Activated CD4-positive, alpha-beta memory T cell treated with anti-CD3 and anti-CD28 coated beads for 36 hours (primary cell): ENCODE measurements at regions not wholly inside any gene's neighbourhood (a gene's known extent, or its start where the extent isn't known, plus 50 kb on each side); places are given as distances from the start of the nearest gene placed in this dataset.

ENCODE experiments used
- CTCF ChIA-PET: fragments of 350-600 bp; sonication (Branson Sonifier 250); formaldehyde crosslinking; loops from one replicate; lab custom pipeline; 2021; ENCODE audit warnings: antibody characterized with exemption, inconsistent platforms; lab: Charles Lee
- POLR2A ChIA-PET: fragments of 350-600 bp; sonication (Branson Sonifier 250); formaldehyde crosslinking; loops from one replicate; lab custom pipeline; 2021; ENCODE audit warnings: antibody characterized with exemption; lab: Charles Lee
- DNase-seq: peaks from one replicate; pipeline ENCODE4 v3.0.0-alpha.2; 2020
- H3K27ac Mint-ChIP-seq: one replicate; pipeline ENCODE4 v1.8.0; 2021; ENCODE audit warnings: mixed read lengths
- H3K27me3 Mint-ChIP-seq: one replicate; pipeline ENCODE4 v1.8.0; 2021; ENCODE audit warnings: mixed read lengths
- H3K36me3 Mint-ChIP-seq: one replicate; pipeline ENCODE4 v1.8.0; 2021; ENCODE audit warnings: mixed read lengths
- H3K4me1 Mint-ChIP-seq: one replicate; pipeline ENCODE4 v1.8.0; 2021; ENCODE audit warnings: low read depth, mixed read lengths
- H3K4me3 Mint-ChIP-seq: one replicate; pipeline ENCODE4 v1.8.0; 2021; ENCODE audit warnings: mild to moderate bottlenecking, mixed read lengths
- H3K9me3 Mint-ChIP-seq: one replicate; pipeline ENCODE4 v1.8.0; 2021; ENCODE audit warnings: mixed read lengths
- intact Hi-C: fragments of 100-400 bp; cut with micrococcal nuclease; formaldehyde crosslinking; loops from one replicate; pipeline ENCODE4 v1.15.1; 2023

DNA sequence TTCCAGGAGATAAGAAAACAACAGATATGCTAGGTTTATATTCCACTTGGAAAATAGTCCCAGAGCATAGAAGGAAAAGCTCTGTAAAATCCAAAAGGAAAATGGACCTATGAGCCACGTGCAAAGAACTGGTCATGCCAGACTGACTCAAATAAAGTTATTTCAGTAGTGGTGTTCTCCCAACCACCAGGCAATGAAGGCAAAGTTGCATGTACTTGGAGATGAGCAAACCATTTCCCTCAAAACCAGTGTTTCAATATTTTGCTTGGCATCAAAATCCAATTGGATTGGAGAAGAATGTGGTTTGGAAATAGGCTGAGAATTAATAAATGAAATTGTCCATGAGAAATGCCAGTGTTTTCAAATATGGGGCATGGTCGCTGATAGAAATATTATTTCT, 237.5 kb downstream of the ICOS start:
- ChIA-PET CTCF (interaction anchor here (3.2 kb wide), 1 partner anchor 29 kb away, joined by 10 read pairs; no protein-coding TSS in a partner anchor), POLR2A (no interaction called here)
- Mint-ChIP-seq H3K27ac (no peak overlapping the region), H3K27me3 (peaks cover 3% of the 10 kb centered on the region), H3K4me3 (no peak overlapping the region), H3K9me3 (no peaks in the 10 kb centered on the region), H3K36me3 (no peaks in the 10 kb centered on the region), H3K4me1 (peaks cover 3% of the 10 kb centered on the region)
- intact Hi-C loops: no loop called here
- DNase-seq: no peak

DNA sequence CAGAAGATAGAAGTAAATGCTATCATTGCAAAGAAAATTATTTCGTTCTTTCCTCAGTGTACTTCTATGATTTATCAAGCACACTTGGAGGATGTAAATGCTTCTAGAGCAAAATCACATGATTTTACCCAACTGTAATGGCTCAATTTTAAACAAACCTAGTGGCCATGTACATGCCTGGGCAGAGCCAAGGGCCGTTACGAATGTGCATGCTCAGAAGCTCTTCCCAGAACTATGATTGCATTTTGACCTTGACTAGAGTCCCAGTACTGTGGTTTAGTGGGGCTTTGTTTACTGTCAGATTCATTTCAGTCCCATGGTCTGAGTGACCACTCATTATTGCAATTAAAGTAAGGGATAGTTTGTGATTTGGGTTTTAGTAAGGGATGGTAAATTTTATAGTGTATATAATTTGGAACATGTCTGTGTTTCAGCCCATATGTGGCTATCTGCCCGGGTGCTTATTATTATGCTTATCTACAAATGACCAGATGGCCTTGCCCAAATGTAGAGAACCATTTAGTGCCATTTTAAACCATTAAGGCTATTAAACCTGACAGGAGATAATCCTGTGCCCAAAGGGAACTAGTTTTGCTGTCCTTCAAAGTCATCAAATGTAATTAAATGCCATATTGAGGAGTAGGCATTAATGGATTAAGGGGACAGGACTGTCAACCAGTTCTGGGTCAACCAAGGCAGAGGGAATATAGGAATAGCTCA, 239.1 kb downstream of the ICOS start:
- Mint-ChIP-seq H3K27ac (no peak overlapping the region), H3K36me3 (no peaks in the 10 kb centered on the region), H3K4me1 (peaks cover 3% of the 10 kb centered on the region), H3K27me3 (peaks cover 8% of the 10 kb centered on the region), H3K4me3 (no peak overlapping the region), H3K9me3 (no peaks in the 10 kb centered on the region)
- intact Hi-C loops: loop anchor here (5.0 kb wide), 1 partner anchor 248 kb away; no protein-coding TSS in a partner anchor
- no peak for DNase-seq
- POLR2A ChIA-PET: interaction anchor here (0.9 kb wide), 1 partner anchor 100 kb away, joined by 3 read pairs; no protein-coding TSS in a partner anchor
- CTCF ChIA-PET: interaction anchor here (0.7 to 6.6 kb wide), 9 partner anchors 8 to 102 kb away, joined by 3 to 146 read pairs (median 36); no protein-coding TSS in a partner anchor

DNA sequence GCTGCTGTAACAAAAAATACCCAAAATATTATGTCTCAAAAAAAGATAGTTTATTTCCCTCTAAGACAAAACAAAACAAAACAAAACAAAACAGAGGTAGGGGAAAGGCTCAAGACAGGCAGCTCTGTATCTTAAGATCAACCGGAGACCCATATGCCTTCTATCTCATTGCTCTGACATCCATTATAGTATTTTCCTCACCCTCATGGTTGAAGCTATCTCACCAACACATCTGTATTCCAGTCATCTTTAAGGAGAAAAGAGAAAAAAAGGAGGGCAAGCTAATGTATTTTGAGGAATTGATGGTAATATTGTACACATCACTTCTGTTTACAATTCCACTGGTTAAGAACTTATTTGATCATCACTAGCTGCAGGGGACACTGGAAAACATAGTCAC, 239.7 kb downstream of the ICOS start:
- CTCF ChIA-PET: interaction anchor here (0.7 to 6.6 kb wide), 15 partner anchors 9 to 152 kb away, joined by 3 to 146 read pairs (median 12); no protein-coding TSS in a partner anchor
- intact Hi-C loops: loop anchor here (5.0 kb wide), 1 partner anchor 249 kb away; no protein-coding TSS in a partner anchor
- H3K27ac Mint-ChIP-seq: no peak overlapping the region
- H3K27me3 Mint-ChIP-seq: peaks cover 8% of the 10 kb centered on the region
- peaks cover 3% of the 10 kb centered on the region for H3K4me1 Mint-ChIP-seq
- no peak overlapping the region for H3K4me3 Mint-ChIP-seq
- no peaks in the 10 kb centered on the region for H3K9me3 Mint-ChIP-seq
- no peak for DNase-seq
- H3K36me3 Mint-ChIP-seq: no peaks in the 10 kb centered on the region
- POLR2A ChIA-PET: interaction anchor here (0.9 kb wide), 1 partner anchor 101 kb away, joined by 3 read pairs; no protein-coding TSS in a partner anchor

DNA sequence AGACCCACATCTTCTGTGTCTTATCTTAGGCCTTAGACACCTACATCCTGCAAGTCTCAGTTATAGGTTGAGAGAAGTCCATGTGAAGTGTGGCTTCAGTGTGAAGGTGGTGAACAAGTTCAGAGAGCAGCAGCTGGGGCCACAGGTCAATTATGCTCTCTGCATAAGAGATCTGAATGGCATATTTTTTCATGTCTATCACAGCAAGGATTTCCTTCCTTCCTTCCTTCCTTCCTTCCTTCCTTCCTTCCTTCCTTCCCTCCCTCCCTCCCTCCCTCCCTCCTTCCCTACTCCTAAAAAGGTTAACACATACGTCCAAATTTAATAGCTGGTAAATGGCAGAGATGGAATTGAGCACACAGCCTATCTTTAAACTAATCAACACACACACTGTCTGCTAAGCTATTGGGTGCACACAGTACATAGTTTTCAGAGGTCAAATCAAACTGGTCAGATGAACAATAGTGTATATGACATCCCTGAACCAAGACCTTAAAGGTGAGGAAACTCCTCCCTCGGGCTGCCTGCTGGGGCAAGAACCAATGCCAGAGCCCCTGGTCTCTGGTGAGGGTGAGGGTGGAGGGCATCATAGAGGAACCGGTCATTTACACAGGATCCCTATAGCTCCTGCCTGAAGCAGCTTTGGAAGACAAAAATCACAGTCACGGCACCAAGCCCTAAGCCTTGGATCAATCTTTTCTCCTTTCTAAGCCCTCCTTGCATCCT, 240.9 kb downstream of the ICOS start:
- intact Hi-C loops: loop anchor here (5.0 kb wide), 1 partner anchor 250 kb away; no protein-coding TSS in a partner anchor
- ChIA-PET CTCF (interaction anchor here (0.6 to 6.6 kb wide), 49 partner anchors 10 to 1749 kb away, joined by 3 to 146 read pairs (median 5); no protein-coding TSS in a partner anchor), POLR2A (interaction anchor here (0.6 kb wide), 1 partner anchor 1747 kb away, joined by 5 read pairs; no protein-coding TSS in a partner anchor)
- H3K4me1 Mint-ChIP-seq: peaks cover 3% of the 10 kb centered on the region
- H3K27ac Mint-ChIP-seq: no peak overlapping the region
- no peak overlapping the region for H3K4me3 Mint-ChIP-seq
- H3K27me3 Mint-ChIP-seq: peaks cover 8% of the 10 kb centered on the region
- H3K9me3 Mint-ChIP-seq: no peaks in the 10 kb centered on the region
- DNase-seq: no peak
- no peaks in the 10 kb centered on the region for H3K36me3 Mint-ChIP-seq

DNA sequence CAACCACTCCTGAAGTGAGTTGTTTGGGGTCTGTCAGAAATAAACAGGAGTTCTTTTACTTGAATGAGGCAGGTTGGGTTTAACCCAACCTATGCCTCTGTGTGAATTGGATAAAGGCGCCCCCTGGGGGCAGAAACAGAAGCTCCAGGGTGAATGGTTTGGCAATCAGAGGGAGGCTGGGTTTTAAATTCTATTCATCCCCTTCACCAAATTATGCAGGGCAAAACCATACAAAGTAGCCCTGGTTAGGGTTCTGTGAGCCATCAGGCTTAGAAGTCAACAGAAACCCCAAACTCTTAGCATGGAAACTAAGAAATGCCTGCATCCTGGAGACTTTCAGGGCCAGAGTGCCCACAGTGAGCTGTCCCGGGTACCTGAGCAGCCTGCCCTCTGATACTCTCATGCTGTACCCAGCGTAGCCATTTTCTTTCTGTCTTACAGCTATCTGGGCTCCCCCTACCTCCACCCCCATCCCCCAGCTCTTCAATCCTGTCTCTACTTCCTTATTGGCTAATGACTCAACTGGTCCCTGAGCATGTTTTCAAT, 241.5 kb downstream of the ICOS start:
- intact Hi-C loops: loop anchor here (1.0 to 5.0 kb wide), 5 partner anchors 33 to 251 kb away; no protein-coding TSS in a partner anchor
- H3K27me3 Mint-ChIP-seq: peaks cover 8% of the 10 kb centered on the region
- POLR2A ChIA-PET: no interaction called here

DNA sequence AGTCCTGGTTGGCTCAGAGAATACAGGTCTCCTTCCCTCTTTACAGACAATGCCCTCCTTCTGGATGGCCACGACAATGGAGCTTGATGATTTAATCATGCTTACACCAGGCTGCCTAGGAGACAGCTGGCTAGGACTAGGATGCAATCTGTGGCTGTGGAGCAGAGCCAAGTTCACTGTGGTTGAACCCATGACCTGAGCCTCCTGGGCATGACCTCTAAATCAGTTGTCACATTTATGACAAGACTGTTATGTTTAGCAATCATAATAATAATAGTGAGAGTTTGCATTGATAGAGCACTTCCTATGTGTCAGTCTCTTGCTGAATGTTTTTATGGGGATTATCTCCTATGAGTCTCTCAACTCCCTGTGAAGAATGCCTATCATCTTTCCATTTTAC, 244.1 kb downstream of the ICOS start:
- Mint-ChIP-seq H3K4me3 (no peak overlapping the region), H3K27me3 (peaks cover 8% of the 10 kb centered on the region), H3K36me3 (no peaks in the 10 kb centered on the region), H3K27ac (no peak overlapping the region), H3K4me1 (peaks cover 3% of the 10 kb centered on the region), H3K9me3 (no peaks in the 10 kb centered on the region)
- peak; percentile 24 for DNase-seq
- POLR2A ChIA-PET: no interaction called here
- intact Hi-C loops: no loop called here
- CTCF ChIA-PET: interaction anchor here (0.8 to 6.6 kb wide), 9 partner anchors 10 to 157 kb away, joined by 3 to 146 read pairs (median 36); no protein-coding TSS in a partner anchor

More for the DNA sequence above, 241.5 kb downstream of the ICOS start:
- Mint-ChIP-seq H3K4me3 (no peak overlapping the region), H3K36me3 (no peaks in the 10 kb centered on the region), H3K4me1 (peaks cover 3% of the 10 kb centered on the region), H3K9me3 (no peaks in the 10 kb centered on the region), H3K27ac (no peak overlapping the region)
- peak; percentile 82 for DNase-seq
- CTCF ChIA-PET: interaction anchor here (0.7 to 6.6 kb wide), 50 partner anchors 10 to 1748 kb away, joined by 3 to 146 read pairs (median 5); no protein-coding TSS in a partner anchor

DNA sequence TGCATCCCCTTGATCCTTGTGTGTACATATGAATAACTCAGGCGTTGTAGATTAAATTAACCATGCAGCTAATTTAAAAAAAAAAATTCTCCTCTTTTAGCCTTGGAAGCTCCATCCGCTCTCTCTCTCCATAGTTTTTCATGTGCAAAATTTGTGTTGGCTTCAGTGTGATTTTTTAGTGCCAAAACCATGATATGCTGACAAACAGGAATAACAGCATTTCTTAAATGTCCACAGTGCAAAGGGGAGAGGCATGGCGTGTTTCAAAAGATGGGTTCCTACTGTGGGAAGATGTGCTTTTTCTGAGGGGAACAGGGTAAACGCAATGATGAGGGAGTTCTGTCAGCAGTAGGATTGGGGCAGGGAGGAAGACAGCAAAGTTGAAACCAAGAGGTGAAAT, 247.0 kb downstream of the ICOS start:
- H3K9me3 Mint-ChIP-seq: no peaks in the 10 kb centered on the region
- H3K27me3 Mint-ChIP-seq: peaks cover 5% of the 10 kb centered on the region
- no peaks in the 10 kb centered on the region for H3K36me3 Mint-ChIP-seq
- ChIA-PET CTCF (no interaction called here), POLR2A (no interaction called here)
- DNase-seq: no peak
- H3K4me3 Mint-ChIP-seq: no peak overlapping the region
- H3K4me1 Mint-ChIP-seq: peaks cover 14% of the 10 kb centered on the region
- H3K27ac Mint-ChIP-seq: no peak overlapping the region
- intact Hi-C loops: no loop called here

DNA sequence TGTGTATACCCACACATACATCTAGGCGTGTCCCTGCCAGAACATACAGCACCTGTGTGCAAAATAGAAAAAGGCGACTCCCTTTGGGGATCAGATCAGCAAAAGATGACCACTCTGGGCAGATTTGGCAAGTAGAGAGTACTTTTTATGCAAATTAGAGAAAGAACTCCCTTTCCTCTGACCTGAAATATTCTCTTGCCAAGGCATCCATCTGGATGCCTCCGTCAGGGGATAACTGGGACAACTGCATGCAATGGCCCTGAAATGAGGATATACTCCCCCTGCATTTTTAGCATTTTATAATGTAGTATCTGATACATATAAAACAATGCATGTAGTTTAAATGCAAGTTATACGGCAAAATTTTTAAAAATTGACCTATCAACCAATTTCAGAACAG, 247.7 kb downstream of the ICOS start:
- Mint-ChIP-seq H3K4me1 (peaks cover 14% of the 10 kb centered on the region), H3K36me3 (no peaks in the 10 kb centered on the region), H3K9me3 (no peaks in the 10 kb centered on the region), H3K27me3 (peaks cover 5% of the 10 kb centered on the region), H3K27ac (no peak overlapping the region), H3K4me3 (no peak overlapping the region)
- no peak for DNase-seq
- ChIA-PET CTCF (no interaction called here), POLR2A (no interaction called here)
- intact Hi-C loops: no loop called here

DNA sequence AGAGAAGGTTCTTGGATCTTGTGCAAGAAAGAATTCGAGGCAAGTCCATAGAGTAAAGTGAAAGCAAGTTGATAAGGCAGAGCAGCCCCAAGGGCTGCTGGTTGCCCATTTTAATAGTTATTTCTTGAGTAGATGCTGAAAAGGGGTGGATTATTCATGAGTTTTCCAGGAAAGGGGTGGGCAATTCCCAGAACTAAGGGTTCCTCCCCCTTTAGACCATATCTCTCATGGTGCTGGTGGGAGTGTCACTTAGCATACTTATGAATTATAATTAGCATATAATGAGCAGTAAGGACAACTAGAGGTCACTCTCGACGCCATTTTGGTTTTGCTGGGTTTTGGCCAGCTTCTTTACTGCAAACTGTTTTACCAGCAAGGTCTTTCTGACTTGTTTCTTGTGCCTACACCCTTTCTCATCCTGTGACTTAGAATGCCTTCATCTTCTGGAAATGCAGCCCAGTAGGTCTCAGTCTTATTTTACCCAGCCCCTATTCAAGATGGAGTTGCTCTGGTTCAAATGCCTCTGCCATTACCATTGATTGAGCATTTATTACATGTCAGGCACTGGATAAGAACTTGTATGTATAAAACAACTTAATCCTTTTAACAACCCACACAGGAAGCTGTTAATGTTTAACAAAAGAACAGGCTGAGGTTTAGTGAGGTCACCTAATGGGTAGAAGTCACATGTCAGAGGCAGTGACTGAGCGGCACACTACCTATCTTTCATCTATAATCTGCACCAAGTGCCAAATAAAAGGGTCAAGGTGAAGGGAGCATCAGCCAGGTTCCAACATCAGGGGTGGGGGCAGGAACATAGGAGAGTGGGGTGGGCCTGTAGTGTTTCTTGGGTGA, 250.9 kb downstream of the ICOS start:
- intact Hi-C loops: no loop called here
- Mint-ChIP-seq H3K27ac (no peak overlapping the region), H3K4me1 (peaks cover 14% of the 10 kb centered on the region), H3K9me3 (no peaks in the 10 kb centered on the region), H3K36me3 (no peaks in the 10 kb centered on the region), H3K27me3 (no peaks in the 10 kb centered on the region), H3K4me3 (no peak overlapping the region)
- no peak for DNase-seq
- POLR2A ChIA-PET: no interaction called here
- CTCF ChIA-PET: interaction anchor here (1.7 kb wide), 1 partner anchor 10 kb away, joined by 8 read pairs; no protein-coding TSS in a partner anchor

DNA sequence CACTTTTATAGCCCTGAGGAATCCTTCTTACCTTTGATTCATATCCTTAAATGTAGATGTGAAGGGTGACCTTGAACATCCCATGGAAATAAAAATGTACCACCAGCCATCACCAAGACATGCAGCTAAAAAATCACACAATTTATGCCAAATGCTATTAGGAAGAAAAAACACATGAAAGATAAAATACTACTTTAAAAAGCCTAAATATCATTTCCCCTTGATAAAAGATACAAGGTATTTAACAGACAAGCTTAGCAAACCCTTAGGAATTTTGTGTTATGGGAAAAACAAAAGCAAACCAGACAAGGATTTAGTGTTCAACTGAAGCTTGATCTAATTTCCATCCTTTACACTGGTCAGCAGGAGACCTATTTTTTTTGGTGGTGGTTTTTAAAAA, 255.0 kb downstream of the ICOS start:
- ChIA-PET POLR2A (no interaction called here), CTCF (interaction anchor here (1.3 to 6.1 kb wide), 3 partner anchors 11 to 119 kb away, joined by 3 to 36 read pairs (median 5); no protein-coding TSS in a partner anchor)
- Mint-ChIP-seq H3K4me3 (no peak overlapping the region), H3K36me3 (no peaks in the 10 kb centered on the region), H3K27ac (no peak overlapping the region), H3K9me3 (no peaks in the 10 kb centered on the region), H3K27me3 (peaks cover 8% of the 10 kb centered on the region), H3K4me1 (peaks cover 14% of the 10 kb centered on the region)
- intact Hi-C loops: no loop called here
- DNase-seq: no peak

DNA sequence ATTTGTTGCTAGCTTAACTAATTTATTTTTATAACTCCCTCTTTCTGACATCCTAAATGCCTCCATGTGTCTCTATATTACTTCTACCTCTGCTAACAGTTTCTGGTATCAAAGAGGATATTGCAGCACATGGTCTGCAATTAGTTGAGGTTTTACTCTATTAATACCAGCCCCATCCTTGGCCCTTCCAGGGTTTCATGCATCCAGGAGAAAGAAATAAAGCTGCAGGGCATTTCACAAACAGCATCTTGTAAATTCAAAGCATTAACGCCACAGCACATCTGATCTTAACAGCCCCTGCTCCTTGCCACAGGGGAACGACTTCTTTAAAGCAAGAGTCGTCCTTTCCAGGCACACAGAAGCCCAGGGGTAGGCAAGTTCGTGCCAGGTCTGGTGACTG, 258.9 kb downstream of the ICOS start:
- Mint-ChIP-seq H3K4me3 (no peak overlapping the region), H3K27me3 (peaks cover 11% of the 10 kb centered on the region), H3K36me3 (no peaks in the 10 kb centered on the region), H3K27ac (no peak overlapping the region), H3K9me3 (no peaks in the 10 kb centered on the region), H3K4me1 (no peaks in the 10 kb centered on the region)
- CTCF ChIA-PET: interaction anchor here (1.9 to 6.1 kb wide), 2 partner anchors 17 to 124 kb away, joined by 7 to 36 read pairs; no protein-coding TSS in a partner anchor
- no peak for DNase-seq
- intact Hi-C loops: no loop called here
- POLR2A ChIA-PET: no interaction called here
